SU-DHL-6 (cell line): ENCODE measurements at regions not wholly inside any gene's neighbourhood (a gene's known extent, or its start where the extent isn't known, plus 50 kb on each side); places are given as distances from the start of the nearest gene placed in this dataset.

Experiments
- EZH2phosphoT487 ChIP-seq: fragments of 200-600 bp; sonication (generic), shearing (Covaris generic); conservative IDR thresholded peaks from 2 replicates; pipeline ENCODE4 v1.6.1; 2018; ENCODE audit warnings: mild to moderate bottlenecking, antibody characterized with exemption, low read length, moderate library complexity, mixed read lengths
- TF ChIP-seq, protein P1 (sequence below): fragments of 200-600 bp; sonication (generic); IDR thresholded peaks from one replicate; pipeline ENCODE4 v1.5.1; 2017; ENCODE audit warnings: antibody characterized with exemption, mild to moderate bottlenecking, low read length, moderate library complexity; ENCODE audit not compliant: insufficient read depth, poor library complexity, severe bottlenecking

DNA sequence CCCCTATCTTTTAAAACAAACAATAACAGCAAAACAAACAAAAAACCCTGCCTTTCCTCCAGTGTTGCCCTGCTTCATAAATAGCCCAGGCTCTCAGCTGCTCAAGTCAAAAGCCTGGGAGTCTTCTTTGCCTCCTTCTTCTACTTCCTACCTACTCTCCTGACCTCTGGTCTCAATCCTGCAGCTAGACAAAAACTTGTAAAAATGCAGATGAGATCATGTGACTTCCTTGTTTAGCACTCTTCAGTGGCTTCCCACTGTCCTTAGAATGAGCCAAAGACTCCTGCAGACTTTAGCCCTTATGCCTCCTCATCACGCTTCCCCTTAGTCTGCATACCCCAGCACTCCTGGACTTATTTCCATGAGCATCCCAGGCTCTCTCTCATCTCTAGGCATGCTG, 55.0 kb upstream of the ZNF644 start:
- TF ChIP-seq, protein P1, sequence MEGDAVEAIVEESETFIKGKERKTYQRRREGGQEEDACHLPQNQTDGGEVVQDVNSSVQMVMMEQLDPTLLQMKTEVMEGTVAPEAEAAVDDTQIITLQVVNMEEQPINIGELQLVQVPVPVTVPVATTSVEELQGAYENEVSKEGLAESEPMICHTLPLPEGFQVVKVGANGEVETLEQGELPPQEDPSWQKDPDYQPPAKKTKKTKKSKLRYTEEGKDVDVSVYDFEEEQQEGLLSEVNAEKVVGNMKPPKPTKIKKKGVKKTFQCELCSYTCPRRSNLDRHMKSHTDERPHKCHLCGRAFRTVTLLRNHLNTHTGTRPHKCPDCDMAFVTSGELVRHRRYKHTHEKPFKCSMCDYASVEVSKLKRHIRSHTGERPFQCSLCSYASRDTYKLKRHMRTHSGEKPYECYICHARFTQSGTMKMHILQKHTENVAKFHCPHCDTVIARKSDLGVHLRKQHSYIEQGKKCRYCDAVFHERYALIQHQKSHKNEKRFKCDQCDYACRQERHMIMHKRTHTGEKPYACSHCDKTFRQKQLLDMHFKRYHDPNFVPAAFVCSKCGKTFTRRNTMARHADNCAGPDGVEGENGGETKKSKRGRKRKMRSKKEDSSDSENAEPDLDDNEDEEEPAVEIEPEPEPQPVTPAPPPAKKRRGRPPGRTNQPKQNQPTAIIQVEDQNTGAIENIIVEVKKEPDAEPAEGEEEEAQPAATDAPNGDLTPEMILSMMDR: no peak
- TF ChIP-seq EZH2phosphoT487: no peak
